ENCODE measurements at regions not wholly inside any gene's neighbourhood (a gene's known extent, or its start where the extent isn't known, plus 50 kb on each side); places are given as distances from the start of the nearest gene placed in this dataset.

DNA sequence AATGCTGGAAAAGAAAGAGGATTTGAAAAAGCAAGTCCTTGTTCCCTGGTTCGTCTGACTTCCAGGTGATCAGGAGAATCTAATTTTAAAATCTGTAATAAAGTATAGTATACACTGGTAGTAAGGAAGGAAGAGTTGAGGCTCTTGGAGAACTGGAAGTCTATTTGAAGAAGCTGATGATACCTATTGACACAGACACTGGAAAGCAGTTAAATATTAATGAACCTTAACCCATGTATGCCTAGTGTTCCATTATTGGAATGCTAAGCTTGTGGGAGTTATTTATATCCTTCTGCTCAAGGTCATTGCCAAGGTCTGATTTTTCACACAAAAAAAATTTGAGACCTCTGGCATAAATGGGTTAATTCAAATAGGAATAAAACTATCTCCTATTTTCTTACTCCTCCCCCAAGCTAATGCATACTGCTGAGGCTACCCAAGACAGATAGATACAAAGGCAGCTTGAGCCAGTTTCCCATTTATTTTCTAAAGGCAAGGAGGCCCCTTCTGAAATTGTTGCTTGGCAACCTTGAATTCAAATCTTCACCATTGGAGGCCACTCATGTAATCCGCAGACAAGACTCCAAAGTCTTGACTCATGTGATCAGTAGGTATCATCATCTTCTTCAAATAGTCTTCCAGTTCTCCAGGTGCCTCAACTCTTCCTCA, 110.2 kb downstream of the FZD1 start:
- TF ChIP-seq ZNF776 (tag by site-specific recombination; IDR thresholded peaks at IDR 0.05; ENCODE audit: borderline replicate concordance): no peak
- TF ChIP-seq, protein P1, sequence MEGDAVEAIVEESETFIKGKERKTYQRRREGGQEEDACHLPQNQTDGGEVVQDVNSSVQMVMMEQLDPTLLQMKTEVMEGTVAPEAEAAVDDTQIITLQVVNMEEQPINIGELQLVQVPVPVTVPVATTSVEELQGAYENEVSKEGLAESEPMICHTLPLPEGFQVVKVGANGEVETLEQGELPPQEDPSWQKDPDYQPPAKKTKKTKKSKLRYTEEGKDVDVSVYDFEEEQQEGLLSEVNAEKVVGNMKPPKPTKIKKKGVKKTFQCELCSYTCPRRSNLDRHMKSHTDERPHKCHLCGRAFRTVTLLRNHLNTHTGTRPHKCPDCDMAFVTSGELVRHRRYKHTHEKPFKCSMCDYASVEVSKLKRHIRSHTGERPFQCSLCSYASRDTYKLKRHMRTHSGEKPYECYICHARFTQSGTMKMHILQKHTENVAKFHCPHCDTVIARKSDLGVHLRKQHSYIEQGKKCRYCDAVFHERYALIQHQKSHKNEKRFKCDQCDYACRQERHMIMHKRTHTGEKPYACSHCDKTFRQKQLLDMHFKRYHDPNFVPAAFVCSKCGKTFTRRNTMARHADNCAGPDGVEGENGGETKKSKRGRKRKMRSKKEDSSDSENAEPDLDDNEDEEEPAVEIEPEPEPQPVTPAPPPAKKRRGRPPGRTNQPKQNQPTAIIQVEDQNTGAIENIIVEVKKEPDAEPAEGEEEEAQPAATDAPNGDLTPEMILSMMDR (tag by site-specific recombination; IDR thresholded peaks at IDR 0.05): no peak
- no peak for TF ChIP-seq ZEB2 (tag by site-specific recombination; IDR thresholded peaks at IDR 0.05)
